HFFc6 (cell line): ENCODE measurements at regions not wholly inside any gene's neighbourhood (a gene's known extent, or its start where the extent isn't known, plus 50 kb on each side); places are given as distances from the start of the nearest gene placed in this dataset.

Source experiments
- DNase-seq: peaks from one replicate; pipeline ENCODE4 v3.0.0-alpha.2; 2018
- H3K27ac Mint-ChIP-seq: 2 replicates; pipeline ENCODE4 v1.8.0; 2020; ENCODE audit warnings: mild to moderate bottlenecking, mixed read lengths
- H3K27me3 Mint-ChIP-seq: 2 replicates; pipeline ENCODE4 v1.8.0; 2021; ENCODE audit warnings: mild to moderate bottlenecking, moderate library complexity, mixed read lengths; ENCODE audit not compliant: insufficient read depth
- H3K36me3 Mint-ChIP-seq: 2 replicates; pipeline ENCODE4 v1.8.0; 2021; ENCODE audit warnings: low read depth, mixed read lengths
- H3K4me1 Mint-ChIP-seq: 2 replicates; pipeline ENCODE4 v1.8.0; 2020; ENCODE audit warnings: low read depth, mixed read lengths
- H3K4me3 Mint-ChIP-seq: 2 replicates; pipeline ENCODE4 v1.8.0; 2020; ENCODE audit warnings: mild to moderate bottlenecking, moderate library complexity, mixed read lengths
- H3K9me3 Mint-ChIP-seq: 2 replicates; pipeline ENCODE4 v1.8.0; 2020; ENCODE audit warnings: mild to moderate bottlenecking, mixed read lengths
- TF ChIP-seq, protein P1 (sequence below): fragments of 200-600 bp; sonication (generic); IDR thresholded peaks from 2 replicates; pipeline ENCODE4 v1.5.0; 2021; ENCODE audit warnings: antibody characterized with exemption, mild to moderate bottlenecking

DNA sequence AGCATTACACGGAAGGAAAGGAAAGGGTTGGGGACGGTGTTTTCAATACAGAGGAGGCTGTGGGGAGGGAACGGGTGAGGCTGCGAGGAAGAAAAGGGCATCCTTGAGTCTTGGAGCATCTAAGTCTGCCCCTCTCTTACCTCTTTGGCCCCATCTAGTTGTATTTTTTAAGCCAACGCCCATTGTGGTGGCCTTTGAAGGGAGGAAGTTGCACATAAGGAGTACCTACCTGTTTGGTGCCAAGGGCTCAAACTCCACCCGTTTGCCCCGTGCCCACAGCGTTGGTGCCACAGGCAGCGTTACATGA, 146.1 kb upstream of the UMPS start:
- H3K9me3 Mint-ChIP-seq = no peaks in the 10 kb centered on the region
- H3K4me1 Mint-ChIP-seq = peaks cover 5% of the 10 kb centered on the region; the same call in 1 of the 2 replicates
- no peaks in the 10 kb centered on the region for H3K36me3 Mint-ChIP-seq
- H3K27ac Mint-ChIP-seq = no peak overlapping the region
- DNase-seq = no peak
- no peak overlapping the region for H3K4me3 Mint-ChIP-seq
- peaks cover 54% of the 10 kb centered on the region for H3K27me3 Mint-ChIP-seq
- TF ChIP-seq, protein P1, sequence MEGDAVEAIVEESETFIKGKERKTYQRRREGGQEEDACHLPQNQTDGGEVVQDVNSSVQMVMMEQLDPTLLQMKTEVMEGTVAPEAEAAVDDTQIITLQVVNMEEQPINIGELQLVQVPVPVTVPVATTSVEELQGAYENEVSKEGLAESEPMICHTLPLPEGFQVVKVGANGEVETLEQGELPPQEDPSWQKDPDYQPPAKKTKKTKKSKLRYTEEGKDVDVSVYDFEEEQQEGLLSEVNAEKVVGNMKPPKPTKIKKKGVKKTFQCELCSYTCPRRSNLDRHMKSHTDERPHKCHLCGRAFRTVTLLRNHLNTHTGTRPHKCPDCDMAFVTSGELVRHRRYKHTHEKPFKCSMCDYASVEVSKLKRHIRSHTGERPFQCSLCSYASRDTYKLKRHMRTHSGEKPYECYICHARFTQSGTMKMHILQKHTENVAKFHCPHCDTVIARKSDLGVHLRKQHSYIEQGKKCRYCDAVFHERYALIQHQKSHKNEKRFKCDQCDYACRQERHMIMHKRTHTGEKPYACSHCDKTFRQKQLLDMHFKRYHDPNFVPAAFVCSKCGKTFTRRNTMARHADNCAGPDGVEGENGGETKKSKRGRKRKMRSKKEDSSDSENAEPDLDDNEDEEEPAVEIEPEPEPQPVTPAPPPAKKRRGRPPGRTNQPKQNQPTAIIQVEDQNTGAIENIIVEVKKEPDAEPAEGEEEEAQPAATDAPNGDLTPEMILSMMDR = no peak

DNA sequence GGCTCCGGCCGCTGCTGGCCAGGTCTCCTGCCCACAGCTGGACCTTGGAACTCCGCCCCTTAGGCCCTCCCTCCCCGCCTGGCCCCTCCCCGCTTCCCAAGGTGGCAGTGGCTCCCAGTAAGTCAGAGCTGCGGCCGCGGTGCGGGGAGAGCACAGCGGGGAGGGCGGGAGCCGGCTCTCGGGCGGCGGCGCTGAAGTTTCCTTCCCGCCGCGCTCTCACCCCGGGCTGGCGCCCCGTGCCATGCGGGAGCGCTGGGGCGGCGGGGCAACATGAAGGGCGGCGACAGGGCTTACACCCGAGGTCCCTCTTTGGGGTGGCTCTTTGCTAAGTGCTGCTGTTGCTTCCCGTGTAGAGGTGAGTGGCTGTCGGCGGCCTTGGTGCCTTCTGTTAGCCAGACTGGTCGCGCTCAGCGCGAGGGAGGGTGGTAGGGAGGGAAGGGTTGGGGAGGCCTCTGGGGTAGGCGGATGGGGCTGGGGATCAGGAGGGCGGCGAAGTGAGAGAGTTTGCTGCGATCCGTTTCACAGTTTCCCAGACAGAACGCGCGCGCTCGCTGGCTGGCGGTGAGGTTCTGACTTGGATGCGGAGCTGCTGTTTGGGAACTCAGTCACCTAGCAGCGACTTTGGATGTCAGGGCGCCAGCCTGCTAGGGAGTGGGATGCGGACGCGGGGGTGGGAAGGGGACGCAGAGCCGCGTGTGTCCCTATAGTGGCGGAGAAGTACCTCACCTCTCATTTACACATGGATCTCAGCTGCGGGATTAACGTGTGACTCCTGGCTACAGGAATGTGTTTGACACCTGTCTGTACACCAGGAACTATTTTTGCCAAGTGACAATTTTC, 145.5 kb upstream of the UMPS start:
- peaks cover 56% of the 10 kb centered on the region for H3K27me3 Mint-ChIP-seq

DNA sequence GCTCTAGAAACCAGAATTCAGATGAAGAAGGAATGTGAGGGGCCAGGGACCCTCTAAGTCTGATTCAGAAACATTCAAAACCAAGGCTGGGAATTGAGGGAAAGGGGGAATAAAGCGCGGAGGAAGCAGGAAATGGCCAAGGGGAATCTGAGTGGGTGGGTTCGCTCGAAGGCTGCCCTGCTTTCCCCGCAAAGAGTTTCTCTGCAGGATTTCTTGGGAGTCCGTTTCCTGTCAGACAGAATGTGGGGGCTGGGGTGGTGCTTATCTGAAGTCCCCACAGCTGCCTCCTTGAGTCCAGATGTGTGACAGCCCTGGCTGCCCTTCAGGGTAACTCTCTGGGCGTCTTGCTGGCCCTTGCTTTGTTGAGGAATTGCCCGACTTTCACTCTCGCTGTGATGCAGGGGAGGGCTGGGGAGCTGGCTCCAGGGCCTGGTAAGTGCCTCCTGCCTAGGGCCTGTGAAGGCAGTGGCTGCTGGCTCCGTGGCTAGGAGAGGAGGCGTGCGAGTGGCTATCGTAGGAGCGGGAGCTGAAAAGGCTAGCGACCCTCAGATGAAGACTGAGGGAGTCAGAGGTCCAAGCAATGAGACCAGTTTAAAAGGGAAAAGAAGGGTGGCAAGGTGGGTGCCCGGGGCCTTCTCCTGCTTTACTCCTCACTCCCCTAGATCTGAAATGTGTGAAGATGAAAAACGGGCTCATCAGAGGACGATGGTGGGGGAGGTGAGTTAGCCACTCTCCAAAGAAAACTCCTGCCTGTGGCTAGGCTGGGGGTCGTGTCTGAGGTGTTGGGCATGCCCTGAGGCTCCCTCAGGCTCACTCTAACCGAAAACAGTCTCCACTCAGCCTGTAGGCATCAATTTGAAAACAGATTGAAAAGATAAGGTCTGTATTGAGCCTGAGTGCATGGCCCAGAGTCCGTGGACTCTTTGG, 143.9 kb upstream of the UMPS start:
- H3K27me3 Mint-ChIP-seq = peaks cover 62% of the 10 kb centered on the region
- TF ChIP-seq, protein P1 = no peak
- no peak overlapping the region for H3K27ac Mint-ChIP-seq
- no peaks in the 10 kb centered on the region for H3K36me3 Mint-ChIP-seq
- no peak overlapping the region for H3K4me3 Mint-ChIP-seq
- DNase-seq = no peak
- H3K4me1 Mint-ChIP-seq = peaks cover 5% of the 10 kb centered on the region; the same call in 1 of the 2 replicates
- no peaks in the 10 kb centered on the region for H3K9me3 Mint-ChIP-seq

More for the DNA sequence above, 145.5 kb upstream of the UMPS start:
- H3K9me3 Mint-ChIP-seq = no peaks in the 10 kb centered on the region
- peaks cover 5% of the 10 kb centered on the region; the same call in 1 of the 2 replicates for H3K4me1 Mint-ChIP-seq
- no peak for DNase-seq
- TF ChIP-seq, protein P1 = no peak
- H3K4me3 Mint-ChIP-seq = peak overlapping the region; percentile 59; the same call in 1 of the 2 replicates
- H3K27ac Mint-ChIP-seq = no peak overlapping the region
- H3K36me3 Mint-ChIP-seq = no peaks in the 10 kb centered on the region

DNA sequence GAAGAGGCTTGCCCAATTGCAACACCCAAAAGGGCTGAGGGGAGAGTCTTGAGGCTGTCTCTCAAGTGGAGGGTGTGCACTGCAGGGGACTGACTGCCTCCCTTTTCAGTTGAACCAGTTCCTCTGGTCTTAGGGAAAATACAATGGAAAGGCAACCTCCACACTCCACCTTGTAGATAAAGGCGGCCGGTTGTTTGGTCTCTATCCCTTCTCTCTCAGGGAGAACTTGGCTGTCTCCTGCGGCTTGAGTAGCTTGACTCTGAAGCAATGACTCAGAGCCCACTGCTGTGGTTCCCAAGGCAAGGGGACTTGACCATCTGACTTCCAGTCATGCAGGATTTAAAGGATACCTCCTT, 143.2 kb upstream of the UMPS start:
- H3K36me3 Mint-ChIP-seq = no peaks in the 10 kb centered on the region
- H3K27ac Mint-ChIP-seq = no peak overlapping the region
- TF ChIP-seq, protein P1 = no peak
- peaks cover 63% of the 10 kb centered on the region for H3K27me3 Mint-ChIP-seq
- DNase-seq = no peak
- no peaks in the 10 kb centered on the region for H3K9me3 Mint-ChIP-seq
- peaks cover 5% of the 10 kb centered on the region; the same call in 1 of the 2 replicates for H3K4me1 Mint-ChIP-seq
- H3K4me3 Mint-ChIP-seq = no peak overlapping the region

DNA sequence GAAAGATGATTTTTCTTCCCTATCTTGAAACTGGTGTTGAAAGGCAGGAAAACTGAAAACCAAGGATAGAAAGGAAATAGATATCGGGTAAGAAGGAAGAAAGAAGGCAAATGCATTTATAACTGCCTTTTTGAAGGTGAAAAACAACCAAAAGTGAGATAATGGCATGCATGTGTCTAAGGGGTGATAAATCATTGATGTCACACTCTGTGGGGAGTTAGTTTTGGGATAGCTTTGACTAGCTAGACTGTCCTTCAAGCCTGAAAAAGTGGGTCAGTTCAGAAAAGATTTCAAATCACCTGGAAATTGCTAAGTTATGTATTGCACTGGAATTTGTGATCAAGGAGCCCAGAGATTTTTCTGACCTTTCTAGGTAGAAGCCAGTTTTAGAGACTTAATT, 142.2 kb upstream of the UMPS start:
- H3K4me3 Mint-ChIP-seq = no peak overlapping the region

More for the DNA sequence above, 142.2 kb upstream of the UMPS start:
- Mint-ChIP-seq H3K4me1 (peaks cover 5% of the 10 kb centered on the region; the same call in 1 of the 2 replicates), H3K27me3 (peaks cover 65% of the 10 kb centered on the region), H3K36me3 (no peaks in the 10 kb centered on the region), H3K9me3 (no peaks in the 10 kb centered on the region), H3K27ac (no peak overlapping the region)
- TF ChIP-seq, protein P1 = no peak
- no peak for DNase-seq
